Neural progenitor cell (in vitro differentiated cells): ENCODE measurements at regions not wholly inside any gene's neighbourhood (a gene's known extent, or its start where the extent isn't known, plus 50 kb on each side); places are given as distances from the start of the nearest gene placed in this dataset.
A peak's percentile ranks its signal among the peaks of the same experiment; 100 is the strongest.
"Not testable (repeated sequence)": the region's sequence is repeated elsewhere in the genome, so short reads cannot be mapped to it uniquely, and the experiment has no call there.

Source experiments
- DNase-seq: peaks from one replicate; pipeline ENCODE4 v3.0.0-alpha.2; 2016; ENCODE audit warnings: low spot score
- H2AFZ ChIP-seq: fragments of 200-600 bp; sonication (generic); replicated peaks from 2 replicates; pipeline ENCODE4 v1.6.1; 2016; ENCODE audit warnings: antibody characterized with exemption
- H3F3A ChIP-seq: fragments of 200-600 bp; sonication (generic); 2 replicates; pipeline ENCODE4 v1.6.1; 2016; ENCODE audit warnings: antibody characterized with exemption, low read depth
- H3K27ac ChIP-seq: fragments of 200-600 bp; sonication (generic); 2 replicates; pipeline ENCODE4 v1.5.1; 2016; ENCODE audit warnings: mild to moderate bottlenecking
- H3K27me3 ChIP-seq: fragments of 200-600 bp; sonication (generic); 2 replicates; pipeline ENCODE4 v1.6.1; 2016; ENCODE audit warnings: mild to moderate bottlenecking, moderate library complexity
- H3K36me3 ChIP-seq: fragments of 200-600 bp; sonication (generic); 2 replicates; pipeline ENCODE4 v1.5.1; 2016
- H3K4me1 ChIP-seq: fragments of 200-600 bp; sonication (generic); 2 replicates; pipeline ENCODE4 v1.6.1; 2016; ENCODE audit warnings: mixed run types
- H3K4me2 ChIP-seq: fragments of 200-600 bp; sonication (generic); 2 replicates; pipeline ENCODE4 v1.6.1; 2016
- H3K4me3 ChIP-seq: fragments of 200-600 bp; sonication (generic); 2 replicates; pipeline ENCODE4 v1.5.1; 2016
- H3K79me2 ChIP-seq: fragments of 200-600 bp; sonication (generic); 2 replicates; pipeline ENCODE4 v1.6.1; 2016; ENCODE audit warnings: low read depth
- H3K9ac ChIP-seq: fragments of 200-600 bp; sonication (generic); 2 replicates; pipeline ENCODE4 v1.6.1; 2016
- H3K9me3 ChIP-seq: fragments of 200-600 bp; sonication (generic); 2 replicates; pipeline ENCODE4 v1.5.1; 2016; ENCODE audit warnings: low read depth
- H4K20me1 ChIP-seq: fragments of 200-600 bp; sonication (generic); 2 replicates; pipeline ENCODE4 v1.6.1; 2016; ENCODE audit warnings: low read depth
- H3K27ac Mint-ChIP-seq: 3 replicates; pipeline ENCODE4 v1.8.0; 2021; ENCODE audit warnings: mixed read lengths
- H3K27me3 Mint-ChIP-seq: 2 replicates; pipeline ENCODE4 v1.8.0; 2022; ENCODE audit warnings: low read depth, mild to moderate bottlenecking, inconsistent platforms, moderate library complexity, mixed read lengths; ENCODE audit not compliant: insufficient read depth
- H3K36me3 Mint-ChIP-seq: 3 replicates; pipeline ENCODE4 v1.8.0; 2021; ENCODE audit warnings: mixed read lengths
- H3K4me1 Mint-ChIP-seq: 3 replicates; pipeline ENCODE4 v1.8.0; 2021; ENCODE audit warnings: mixed read lengths
- H3K4me3 Mint-ChIP-seq: 3 replicates; pipeline ENCODE4 v1.8.0; 2021; ENCODE audit warnings: mild to moderate bottlenecking, moderate library complexity, mixed read lengths
- H3K9me3 Mint-ChIP-seq: 3 replicates; pipeline ENCODE4 v1.8.0; 2020; ENCODE audit warnings: mixed read lengths
- CTCF ChIP-seq: fragments of 200-600 bp; sonication (generic); IDR thresholded peaks from 2 replicates; pipeline ENCODE4 v1.5.1; 2017; ENCODE audit warnings: antibody characterized with exemption, mild to moderate bottlenecking
- EZH2 ChIP-seq: fragments of 200-600 bp; sonication (generic); IDR thresholded peaks from 2 replicates; pipeline ENCODE4 v1.6.1; 2017; ENCODE audit warnings: antibody characterized with exemption, mild to moderate bottlenecking, moderate library complexity
- EZH2phosphoT487 ChIP-seq: fragments of 200-600 bp; sonication (generic); IDR thresholded peaks from 2 replicates; pipeline ENCODE4 v1.6.1; 2017; ENCODE audit warnings: antibody characterized with exemption

- no peaks in the 10 kb centered on the region for H3F3A ChIP-seq
- no peaks in the 10 kb centered on the region for H4K20me1 ChIP-seq
- H3K4me1 ChIP-seq = peaks cover 16% of the 10 kb centered on the region
- no peaks in the 10 kb centered on the region for H3K79me2 ChIP-seq
- no peaks in the 10 kb centered on the region for H3K9me3 ChIP-seq
- no peak for TF ChIP-seq CTCF
- no peak overlapping the region for H3K4me3 ChIP-seq
- no peaks in the 10 kb centered on the region for H3K27me3 Mint-ChIP-seq
- H2AFZ ChIP-seq = no peak overlapping the region
- H3K9ac ChIP-seq = no peak overlapping the region
- no peak overlapping the region for H3K4me3 Mint-ChIP-seq
- no peak for DNase-seq
- H3K4me1 Mint-ChIP-seq = peaks cover 26% of the 10 kb centered on the region
- H3K27me3 ChIP-seq = no peaks in the 10 kb centered on the region
- peak overlapping the region; percentile 59 for H3K27ac Mint-ChIP-seq
- H3K4me2 ChIP-seq = no peak overlapping the region
- H3K36me3 ChIP-seq = no peaks in the 10 kb centered on the region
- no peak overlapping the region for H3K27ac ChIP-seq
- H3K9me3 Mint-ChIP-seq = no peaks in the 10 kb centered on the region
- H3K36me3 Mint-ChIP-seq = no peaks in the 10 kb centered on the region
Measured at GRCh38 chr10:5292196-5292735, 72.5 kb upstream of the UCN3 start.

- H3K4me1 ChIP-seq = peaks cover 16% of the 10 kb centered on the region
- not testable (repeated sequence) for H3K9me3 Mint-ChIP-seq, H3K36me3 ChIP-seq, H3K27ac Mint-ChIP-seq, H3K27ac ChIP-seq, H3K4me3 ChIP-seq, DNase-seq, H3K27me3 ChIP-seq, H3K4me2 ChIP-seq, H3K9ac ChIP-seq, H3K79me2 ChIP-seq, H4K20me1 ChIP-seq, H3K4me3 Mint-ChIP-seq, H3K36me3 Mint-ChIP-seq, H3K9me3 ChIP-seq, H3K27me3 Mint-ChIP-seq, H3F3A ChIP-seq, H2AFZ ChIP-seq
- peaks cover 26% of the 10 kb centered on the region for H3K4me1 Mint-ChIP-seq
Measured at GRCh38 chr10:5292970-5293369, 71.8 kb upstream of the UCN3 start.

- H3K4me1 Mint-ChIP-seq = peaks cover 23% of the 10 kb centered on the region
- no peaks in the 10 kb centered on the region for H3K9me3 Mint-ChIP-seq
- no peaks in the 10 kb centered on the region for H3K79me2 ChIP-seq
- no peaks in the 10 kb centered on the region for H3K36me3 Mint-ChIP-seq
- TF ChIP-seq EZH2 (no peak), EZH2phosphoT487 (no peak), CTCF (peak; percentile 77)
- H3K9ac ChIP-seq = no peak overlapping the region
- no peak overlapping the region for H3K27ac ChIP-seq
- H3K27me3 ChIP-seq = no peaks in the 10 kb centered on the region
- H3K27me3 Mint-ChIP-seq = no peaks in the 10 kb centered on the region
- peak overlapping the region; percentile 46 for H2AFZ ChIP-seq
- H3K4me2 ChIP-seq = no peak overlapping the region
- DNase-seq = peak; percentile 91
- H4K20me1 ChIP-seq = no peaks in the 10 kb centered on the region
- no peaks in the 10 kb centered on the region for H3F3A ChIP-seq
- H3K4me3 Mint-ChIP-seq = no peak overlapping the region
- no peaks in the 10 kb centered on the region for H3K36me3 ChIP-seq
- H3K9me3 ChIP-seq = no peaks in the 10 kb centered on the region
- H3K4me3 ChIP-seq = no peak overlapping the region
- no peak overlapping the region for H3K27ac Mint-ChIP-seq
- peaks cover 16% of the 10 kb centered on the region for H3K4me1 ChIP-seq
Measured at GRCh38 chr10:5293691-5294550, 70.8 kb upstream of the UCN3 start.

GRCh38 chr10:5297466-5297865, 67.3 kb upstream of the UCN3 start:
- H3K27ac ChIP-seq = no peak overlapping the region
- no peaks in the 10 kb centered on the region for H3F3A ChIP-seq
- Mint-ChIP-seq H3K9me3 (no peaks in the 10 kb centered on the region), H3K27me3 (no peaks in the 10 kb centered on the region), H3K4me1 (peaks cover 12% of the 10 kb centered on the region), H3K36me3 (no peaks in the 10 kb centered on the region), H3K27ac (no peak overlapping the region), H3K4me3 (no peak overlapping the region)
- no peaks in the 10 kb centered on the region for H4K20me1 ChIP-seq
- H2AFZ ChIP-seq = no peak overlapping the region
- H3K27me3 ChIP-seq = no peaks in the 10 kb centered on the region
- no peak overlapping the region for H3K4me3 ChIP-seq
- H3K36me3 ChIP-seq = no peaks in the 10 kb centered on the region
- DNase-seq = no peak
- H3K4me2 ChIP-seq = no peak overlapping the region
- H3K79me2 ChIP-seq = no peaks in the 10 kb centered on the region
- no peaks in the 10 kb centered on the region for H3K9me3 ChIP-seq
- no peak overlapping the region for H3K9ac ChIP-seq
- H3K4me1 ChIP-seq = peaks cover 5% of the 10 kb centered on the region
- TF ChIP-seq EZH2 (no peak), CTCF (no peak), EZH2phosphoT487 (no peak)
